HL-60 (cell line): ENCODE measurements at regions not wholly inside any gene's neighbourhood (a gene's known extent, or its start where the extent isn't known, plus 50 kb on each side); places are given as distances from the start of the nearest gene placed in this dataset.

ENCODE experiments used
- POLR2AphosphoS5 ChIP-seq: IDR thresholded peaks from 2 replicates; pipeline ENCODE4 v1.6.1; 2012; ENCODE audit warnings: low read depth
- TF ChIP-seq, protein P1 (sequence below): IDR thresholded peaks from one replicate; pipeline ENCODE4 v1.5.1; 2011; ENCODE audit warnings: low read length, control low read depth, inconsistent platforms; ENCODE audit not compliant: insufficient read depth
- TF ChIP-seq, protein P2 (sequence below): IDR thresholded peaks from 2 replicates; pipeline ENCODE4 v1.6.1; 2012; ENCODE audit warnings: low read depth; ENCODE audit not compliant: insufficient replicate concordance

DNA sequence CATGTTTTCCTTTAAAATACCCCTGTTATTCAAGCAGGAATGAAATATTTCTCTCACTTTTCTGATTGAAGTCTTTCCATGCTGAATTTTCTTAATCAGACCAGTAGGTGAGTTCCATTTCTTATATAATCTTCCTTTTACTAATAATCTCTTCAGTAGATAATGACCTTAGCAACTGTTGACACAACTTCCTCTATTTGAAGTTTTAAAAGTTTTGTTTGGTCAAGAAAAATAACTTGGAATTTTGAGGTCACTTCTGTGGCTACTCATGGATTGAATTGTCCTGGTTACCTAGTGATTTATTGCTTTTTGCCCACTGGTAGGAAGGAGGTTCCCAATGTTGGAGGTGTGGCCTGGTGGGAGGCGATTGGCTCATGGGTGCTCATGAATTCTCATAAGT is 70.6 kb upstream of the PAXBP1 start:
- TF ChIP-seq POLR2AphosphoS5 = no peak
- TF ChIP-seq, protein P1, sequence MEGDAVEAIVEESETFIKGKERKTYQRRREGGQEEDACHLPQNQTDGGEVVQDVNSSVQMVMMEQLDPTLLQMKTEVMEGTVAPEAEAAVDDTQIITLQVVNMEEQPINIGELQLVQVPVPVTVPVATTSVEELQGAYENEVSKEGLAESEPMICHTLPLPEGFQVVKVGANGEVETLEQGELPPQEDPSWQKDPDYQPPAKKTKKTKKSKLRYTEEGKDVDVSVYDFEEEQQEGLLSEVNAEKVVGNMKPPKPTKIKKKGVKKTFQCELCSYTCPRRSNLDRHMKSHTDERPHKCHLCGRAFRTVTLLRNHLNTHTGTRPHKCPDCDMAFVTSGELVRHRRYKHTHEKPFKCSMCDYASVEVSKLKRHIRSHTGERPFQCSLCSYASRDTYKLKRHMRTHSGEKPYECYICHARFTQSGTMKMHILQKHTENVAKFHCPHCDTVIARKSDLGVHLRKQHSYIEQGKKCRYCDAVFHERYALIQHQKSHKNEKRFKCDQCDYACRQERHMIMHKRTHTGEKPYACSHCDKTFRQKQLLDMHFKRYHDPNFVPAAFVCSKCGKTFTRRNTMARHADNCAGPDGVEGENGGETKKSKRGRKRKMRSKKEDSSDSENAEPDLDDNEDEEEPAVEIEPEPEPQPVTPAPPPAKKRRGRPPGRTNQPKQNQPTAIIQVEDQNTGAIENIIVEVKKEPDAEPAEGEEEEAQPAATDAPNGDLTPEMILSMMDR = no peak
- TF ChIP-seq, protein P2, sequence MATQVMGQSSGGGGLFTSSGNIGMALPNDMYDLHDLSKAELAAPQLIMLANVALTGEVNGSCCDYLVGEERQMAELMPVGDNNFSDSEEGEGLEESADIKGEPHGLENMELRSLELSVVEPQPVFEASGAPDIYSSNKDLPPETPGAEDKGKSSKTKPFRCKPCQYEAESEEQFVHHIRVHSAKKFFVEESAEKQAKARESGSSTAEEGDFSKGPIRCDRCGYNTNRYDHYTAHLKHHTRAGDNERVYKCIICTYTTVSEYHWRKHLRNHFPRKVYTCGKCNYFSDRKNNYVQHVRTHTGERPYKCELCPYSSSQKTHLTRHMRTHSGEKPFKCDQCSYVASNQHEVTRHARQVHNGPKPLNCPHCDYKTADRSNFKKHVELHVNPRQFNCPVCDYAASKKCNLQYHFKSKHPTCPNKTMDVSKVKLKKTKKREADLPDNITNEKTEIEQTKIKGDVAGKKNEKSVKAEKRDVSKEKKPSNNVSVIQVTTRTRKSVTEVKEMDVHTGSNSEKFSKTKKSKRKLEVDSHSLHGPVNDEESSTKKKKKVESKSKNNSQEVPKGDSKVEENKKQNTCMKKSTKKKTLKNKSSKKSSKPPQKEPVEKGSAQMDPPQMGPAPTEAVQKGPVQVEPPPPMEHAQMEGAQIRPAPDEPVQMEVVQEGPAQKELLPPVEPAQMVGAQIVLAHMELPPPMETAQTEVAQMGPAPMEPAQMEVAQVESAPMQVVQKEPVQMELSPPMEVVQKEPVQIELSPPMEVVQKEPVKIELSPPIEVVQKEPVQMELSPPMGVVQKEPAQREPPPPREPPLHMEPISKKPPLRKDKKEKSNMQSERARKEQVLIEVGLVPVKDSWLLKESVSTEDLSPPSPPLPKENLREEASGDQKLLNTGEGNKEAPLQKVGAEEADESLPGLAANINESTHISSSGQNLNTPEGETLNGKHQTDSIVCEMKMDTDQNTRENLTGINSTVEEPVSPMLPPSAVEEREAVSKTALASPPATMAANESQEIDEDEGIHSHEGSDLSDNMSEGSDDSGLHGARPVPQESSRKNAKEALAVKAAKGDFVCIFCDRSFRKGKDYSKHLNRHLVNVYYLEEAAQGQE = no peak
